ENCODE measurements at regions not wholly inside any gene's neighbourhood (a gene's known extent, or its start where the extent isn't known, plus 50 kb on each side); places are given as distances from the start of the nearest gene placed in this dataset.

- H3K36me3 Mint-ChIP-seq, result peaks cover 12% of the 10 kb centered on the region
- H3K4me3 Mint-ChIP-seq, result no peak overlapping the region
- no peaks in the 10 kb centered on the region for H3K4me1 Mint-ChIP-seq
- CTCF ChIA-PET, result interaction anchor here in 1 of 2 donors (0.6 kb wide), 1 partner anchor 36 kb away, joined by 3 read pairs; no protein-coding TSS in a partner anchor
- no peaks in the 10 kb centered on the region for H3K4me1 ChIP-seq (ENCODE audit: control insufficient read depth in 1 of 2, extremely low read depth in 1 of 2, insufficient read depth in 2 of 2, low read length in 2 of 2)
- no peak for ATAC-seq (replicated peaks in 1 of 4)
- POLR2A ChIA-PET, result interaction anchor here in 1 of 2 donors (0.7 kb wide), 1 partner anchor 593 kb away, joined by 3 read pairs; no protein-coding TSS in a partner anchor
- H3K27ac Mint-ChIP-seq, result no peak overlapping the region
- H3K9me3 ChIP-seq, result no peaks in the 10 kb centered on the region
- 100% methylated on average over 3 of the region's 9 CpGs for WGBS (ENCODE audit: insufficient coverage)
- H3K27me3 ChIP-seq (replicated peaks in 1 of 2; ENCODE audit: control insufficient read depth in 2 of 2, extremely low read depth in 1 of 2, insufficient read depth in 2 of 2, low read length in 1 of 2), result peaks cover 0 to under 1% of the 10 kb centered on the region in 2 experiments
- no peak for DNase-seq
- no peak overlapping the region for H3K4me3 ChIP-seq (ENCODE audit: control insufficient read depth in 1 of 2, extremely low read depth in 1 of 2, low read length in 1 of 2)
- no peaks in the 10 kb centered on the region for H3K36me3 ChIP-seq (ENCODE audit: control insufficient read depth in 2 of 2, extremely low read depth in 1 of 2, insufficient read depth in 1 of 2, low read length in 1 of 2)
- no peaks in the 10 kb centered on the region for H3K27me3 Mint-ChIP-seq
- H3K9me3 Mint-ChIP-seq, result peaks cover 6 to 13% (median 7%) of the 10 kb centered on the region in 3 donors
- H3K27ac ChIP-seq (ENCODE audit: low read length), result no peak overlapping the region
Measured at GRCh38 chr21:34215911-34216717, 142.7 kb downstream of the MRPS6 start.

- Mint-ChIP-seq H3K27me3 (no peaks in the 10 kb centered on the region), H3K9me3 (peaks cover 6 to 13% (median 7%) of the 10 kb centered on the region in 3 donors), H3K27ac (no peak overlapping the region), H3K4me3 (no peak overlapping the region), H3K36me3 (peaks cover 12% of the 10 kb centered on the region), H3K4me1 (no peaks in the 10 kb centered on the region)
- POLR2A ChIA-PET, result no interaction called here
- Histone ChIP-seq H3K9me3 (no peaks in the 10 kb centered on the region), H3K36me3 (ENCODE audit: control insufficient read depth in 2 of 2, extremely low read depth in 1 of 2, insufficient read depth in 1 of 2, low read length in 1 of 2) (no peaks in the 10 kb centered on the region), H3K4me3 (ENCODE audit: control insufficient read depth in 1 of 2, extremely low read depth in 1 of 2, low read length in 1 of 2) (no peak overlapping the region), H3K4me1 (ENCODE audit: control insufficient read depth in 1 of 2, extremely low read depth in 1 of 2, insufficient read depth in 2 of 2, low read length in 2 of 2) (no peaks in the 10 kb centered on the region), H3K27me3 (replicated peaks in 1 of 2; ENCODE audit: control insufficient read depth in 2 of 2, extremely low read depth in 1 of 2, insufficient read depth in 2 of 2, low read length in 1 of 2) (peaks cover 0 to 4% of the 10 kb centered on the region in 2 experiments), H3K27ac (ENCODE audit: low read length) (no peak overlapping the region)
- 70% methylated on average over 2 of the region's 2 CpGs for WGBS (ENCODE audit: insufficient coverage)
- CTCF ChIA-PET, result interaction anchor here in 1 of 2 donors (0.6 kb wide), 1 partner anchor 37 kb away, joined by 3 read pairs; no protein-coding TSS in a partner anchor
- no peak for DNase-seq
- ATAC-seq (replicated peaks in 1 of 4), result no peak
Measured at GRCh38 chr21:34216718-34217032, 143.3 kb downstream of the MRPS6 start.

GRCh38 chr21:34217263-34217662, 143.9 kb downstream of the MRPS6 start:
- Histone ChIP-seq H3K27ac (ENCODE audit: low read length) (no peak overlapping the region), H3K4me3 (ENCODE audit: control insufficient read depth in 1 of 2, extremely low read depth in 1 of 2, low read length in 1 of 2) (no peak overlapping the region), H3K36me3 (ENCODE audit: control insufficient read depth in 2 of 2, extremely low read depth in 1 of 2, insufficient read depth in 1 of 2, low read length in 1 of 2) (no peaks in the 10 kb centered on the region), H3K9me3 (no peaks in the 10 kb centered on the region), H3K27me3 (replicated peaks in 1 of 2; ENCODE audit: control insufficient read depth in 2 of 2, extremely low read depth in 1 of 2, insufficient read depth in 2 of 2, low read length in 1 of 2) (peaks cover 0 to 4% of the 10 kb centered on the region in 2 experiments), H3K4me1 (ENCODE audit: control insufficient read depth in 1 of 2, extremely low read depth in 1 of 2, insufficient read depth in 2 of 2, low read length in 2 of 2) (no peaks in the 10 kb centered on the region)
- Mint-ChIP-seq H3K27me3 (no peaks in the 10 kb centered on the region), H3K36me3 (peaks cover 12% of the 10 kb centered on the region), H3K9me3 (peaks cover 6 to 13% (median 7%) of the 10 kb centered on the region in 3 donors), H3K27ac (no peak overlapping the region), H3K4me3 (no peak overlapping the region), H3K4me1 (no peaks in the 10 kb centered on the region)
- WGBS (ENCODE audit: insufficient coverage), result no CpG with 5 or more reads among the region's 3 CpGs
- ChIA-PET POLR2A (no interaction called here), CTCF (no interaction called here)
- no peak for ATAC-seq (replicated peaks in 1 of 4)
- no peak for DNase-seq

GRCh38 chr21:34219334-34220060, 144.3 kb upstream of the KCNE2 start:
- Histone ChIP-seq H3K9me3 (no peaks in the 10 kb centered on the region), H3K27ac (ENCODE audit: low read length) (no peak overlapping the region), H3K4me3 (ENCODE audit: control insufficient read depth in 1 of 2, extremely low read depth in 1 of 2, low read length in 1 of 2) (no peak overlapping the region), H3K4me1 (ENCODE audit: control insufficient read depth in 1 of 2, extremely low read depth in 1 of 2, insufficient read depth in 2 of 2, low read length in 2 of 2) (no peaks in the 10 kb centered on the region), H3K27me3 (replicated peaks in 1 of 2; ENCODE audit: control insufficient read depth in 2 of 2, extremely low read depth in 1 of 2, insufficient read depth in 2 of 2, low read length in 1 of 2) (peaks cover 0 to 4% of the 10 kb centered on the region in 2 experiments), H3K36me3 (ENCODE audit: control insufficient read depth in 2 of 2, extremely low read depth in 1 of 2, insufficient read depth in 1 of 2, low read length in 1 of 2) (no peaks in the 10 kb centered on the region)
- DNase-seq (no peak), ATAC-seq (replicated peaks in 1 of 4) (no peak)
- H3K27me3 Mint-ChIP-seq, result peaks cover 0 to 4% of the 10 kb centered on the region in 2 donors
- ChIA-PET POLR2A (no interaction called here), CTCF (no interaction called here)
- WGBS (ENCODE audit: insufficient coverage), result 100% methylated on average over 2 of the region's 4 CpGs
- H3K4me1 Mint-ChIP-seq, result no peaks in the 10 kb centered on the region
- H3K9me3 Mint-ChIP-seq, result peaks cover 0 to 7% (median 7%) of the 10 kb centered on the region in 3 donors
- H3K4me3 Mint-ChIP-seq, result no peak overlapping the region
- H3K36me3 Mint-ChIP-seq, result peaks cover 6% of the 10 kb centered on the region
- H3K27ac Mint-ChIP-seq, result no peak overlapping the region

GRCh38 chr21:34220556-34221195, 143.1 kb upstream of the KCNE2 start:
- Mint-ChIP-seq H3K4me3 (no peak overlapping the region), H3K4me1 (no peaks in the 10 kb centered on the region), H3K9me3 (peaks cover 0 to under 1% (median 0%) of the 10 kb centered on the region in 3 donors), H3K36me3 (peaks cover under 1% of the 10 kb centered on the region), H3K27ac (no peak overlapping the region), H3K27me3 (peaks cover 0 to 4% of the 10 kb centered on the region in 2 donors)
- no peaks in the 10 kb centered on the region for H3K36me3 ChIP-seq (ENCODE audit: control insufficient read depth in 2 of 2, extremely low read depth in 1 of 2, insufficient read depth in 1 of 2, low read length in 1 of 2)
- no peak for ATAC-seq (replicated peaks in 1 of 4)
- no peak for DNase-seq
- H3K27me3 ChIP-seq (replicated peaks in 1 of 2; ENCODE audit: control insufficient read depth in 2 of 2, extremely low read depth in 1 of 2, insufficient read depth in 2 of 2, low read length in 1 of 2), result peaks cover 0 to 4% of the 10 kb centered on the region in 2 experiments
- no peaks in the 10 kb centered on the region for H3K4me1 ChIP-seq (ENCODE audit: control insufficient read depth in 1 of 2, extremely low read depth in 1 of 2, insufficient read depth in 2 of 2, low read length in 2 of 2)
- no CpG with 5 or more reads among the region's 1 CpG for WGBS (ENCODE audit: insufficient coverage)
- CTCF ChIA-PET, result no interaction called here
- no peak overlapping the region for H3K4me3 ChIP-seq (ENCODE audit: control insufficient read depth in 1 of 2, extremely low read depth in 1 of 2, low read length in 1 of 2)
- H3K27ac ChIP-seq (ENCODE audit: low read length), result no peak overlapping the region
- POLR2A ChIA-PET, result no interaction called here
- H3K9me3 ChIP-seq, result no peaks in the 10 kb centered on the region

GRCh38 chr21:34221331-34222030, 142.3 kb upstream of the KCNE2 start:
- ChIA-PET POLR2A (interaction anchor here in 1 of 2 donors (0.7 kb wide), 1 partner anchor 65 kb away, joined by 4 read pairs; no protein-coding TSS in a partner anchor), CTCF (no interaction called here)
- H3K27me3 Mint-ChIP-seq, result peaks cover 0 to 4% of the 10 kb centered on the region in 2 donors
- H3K4me3 Mint-ChIP-seq, result no peak overlapping the region
- DNase-seq (no peak), ATAC-seq (replicated peaks in 1 of 4) (no peak)
- Histone ChIP-seq H3K36me3 (ENCODE audit: control insufficient read depth in 2 of 2, extremely low read depth in 1 of 2, insufficient read depth in 1 of 2, low read length in 1 of 2) (no peaks in the 10 kb centered on the region), H3K9me3 (no peaks in the 10 kb centered on the region), H3K27me3 (replicated peaks in 1 of 2; ENCODE audit: control insufficient read depth in 2 of 2, extremely low read depth in 1 of 2, insufficient read depth in 2 of 2, low read length in 1 of 2) (peaks cover 0 to 4% of the 10 kb centered on the region in 2 experiments), H3K27ac (ENCODE audit: low read length) (no peak overlapping the region), H3K4me1 (ENCODE audit: control insufficient read depth in 1 of 2, extremely low read depth in 1 of 2, insufficient read depth in 2 of 2, low read length in 2 of 2) (no peaks in the 10 kb centered on the region), H3K4me3 (ENCODE audit: control insufficient read depth in 1 of 2, extremely low read depth in 1 of 2, low read length in 1 of 2) (no peak overlapping the region)
- H3K36me3 Mint-ChIP-seq, result no peaks in the 10 kb centered on the region
- no peak overlapping the region for H3K27ac Mint-ChIP-seq
- WGBS (ENCODE audit: insufficient coverage), result 90% methylated on average over 7 of the region's 11 CpGs
- no peaks in the 10 kb centered on the region for H3K9me3 Mint-ChIP-seq
- no peaks in the 10 kb centered on the region for H3K4me1 Mint-ChIP-seq

Data from T-cell (primary cell).